ENCODE measurements at regions not wholly inside any gene's neighbourhood (a gene's known extent, or its start where the extent isn't known, plus 50 kb on each side); places are given as distances from the start of the nearest gene placed in this dataset.

GRCh38 chr1:34320053-34320669 lies 143.5 kb downstream of the C1orf94 start:
- H2AFZ ChIP-seq (ENCODE audit: insufficient read depth, low read depth, low read length, poor library complexity, severe bottlenecking): no peak overlapping the region
- ATAC-seq (ENCODE audit: low read depth) (no peak), DNase-seq (no peak)
- ChIA-PET CTCF (no interaction called here), POLR2A (no interaction called here)
- Mint-ChIP-seq H3K27me3 (peaks cover 5% of the 10 kb centered on the region), H3K9me3 (ENCODE audit: insufficient read depth) (no peaks in the 10 kb centered on the region), H3K4me3 (no peak overlapping the region), H3K4me1 (no peaks in the 10 kb centered on the region), H3K27ac (no peak overlapping the region)
- no peaks in the 10 kb centered on the region for H3K36me3 ChIP-seq (replicated peaks in 1 of 2; ENCODE audit: control extremely low read depth in 1 of 2, control insufficient read depth in 1 of 2, extremely low read depth in 1 of 2, insufficient read depth in 2 of 2, low read length in 1 of 2)
- no peak overlapping the region for H3K4me2 ChIP-seq (replicated peaks; ENCODE audit: low read depth, low read length, poor library complexity, severe bottlenecking)
- H3K9ac ChIP-seq (ENCODE audit: low read length): no peak overlapping the region
- no peaks in the 10 kb centered on the region for H3K4me1 ChIP-seq (ENCODE audit: control insufficient read depth in 2 of 2, insufficient read depth in 2 of 2, low read length in 2 of 2)
- intact Hi-C loops (cut with micrococcal nuclease): no loop called here
- no peak overlapping the region for H3K4me3 ChIP-seq (ENCODE audit: control extremely low read depth in 1 of 5, extremely low read depth in 1 of 5, insufficient read depth in 1 of 5, low read depth in 2 of 5, low read length in 4 of 5)
- TF ChIP-seq EZH2 (IDR thresholded peaks at IDR 0.05; ENCODE audit: borderline replicate concordance, insufficient read depth, low read depth, low read length, poor library complexity, severe bottlenecking) (no peak), CTCF (IDR thresholded peaks at IDR 0.05) (no peak)
- WGBS (ENCODE audit: insufficient coverage): no CpG with 5 or more reads among the region's 1 CpG
- H3K79me2 ChIP-seq (ENCODE audit: control insufficient read depth, insufficient read depth, low read length): no peaks in the 10 kb centered on the region
- H3K27ac ChIP-seq (ENCODE audit: low read length in 2 of 2): no peak overlapping the region
- peaks cover 0 to 11% (median 5%) of the 10 kb centered on the region in 3 donors for H3K9me3 ChIP-seq (ENCODE audit: control extremely low read depth in 1 of 3, control insufficient read depth in 2 of 3, insufficient read depth in 1 of 3, low read length in 2 of 3)
- no peaks in the 10 kb centered on the region for H3K27me3 ChIP-seq (replicated peaks in 1 of 4; ENCODE audit: control extremely low read depth in 1 of 4, control insufficient read depth in 3 of 4, insufficient read depth in 4 of 4, low read length in 3 of 4)
- no peaks in the 10 kb centered on the region for H4K20me1 ChIP-seq (ENCODE audit: control insufficient read depth, insufficient read depth, low read length, poor library complexity, severe bottlenecking)

GRCh38 chr1:34322969-34323368 lies 146.3 kb downstream of the C1orf94 start:
- DNase-seq (no peak), ATAC-seq (ENCODE audit: low read depth) (no peak)
- Mint-ChIP-seq H3K9me3 (ENCODE audit: insufficient read depth) (no peaks in the 10 kb centered on the region), H3K4me1 (no peaks in the 10 kb centered on the region), H3K27me3 (peaks cover 11% of the 10 kb centered on the region), H3K27ac (no peak overlapping the region), H3K4me3 (no peak overlapping the region)
- no peaks in the 10 kb centered on the region for H4K20me1 ChIP-seq (ENCODE audit: control insufficient read depth, insufficient read depth, low read length, poor library complexity, severe bottlenecking)
- peaks cover 0 to 3% (median 0%) of the 10 kb centered on the region in 3 donors for H3K9me3 ChIP-seq (ENCODE audit: control extremely low read depth in 1 of 3, control insufficient read depth in 2 of 3, insufficient read depth in 1 of 3, low read length in 2 of 3)
- no peak overlapping the region for H3K27ac ChIP-seq (ENCODE audit: low read length in 2 of 2)
- ChIA-PET CTCF (no interaction called here), POLR2A (no interaction called here)
- intact Hi-C loops (cut with micrococcal nuclease): no loop called here
- H3K9ac ChIP-seq (ENCODE audit: low read length): no peak overlapping the region
- WGBS (ENCODE audit: insufficient coverage): 85% methylated on average over 3 of the region's 3 CpGs
- no peaks in the 10 kb centered on the region for H3K4me1 ChIP-seq (ENCODE audit: control insufficient read depth in 2 of 2, insufficient read depth in 2 of 2, low read length in 2 of 2)
- H3K4me3 ChIP-seq (ENCODE audit: control extremely low read depth in 1 of 5, extremely low read depth in 1 of 5, insufficient read depth in 1 of 5, low read depth in 2 of 5, low read length in 4 of 5): no peak overlapping the region
- no peaks in the 10 kb centered on the region for H3K36me3 ChIP-seq (replicated peaks in 1 of 2; ENCODE audit: control extremely low read depth in 1 of 2, control insufficient read depth in 1 of 2, extremely low read depth in 1 of 2, insufficient read depth in 2 of 2, low read length in 1 of 2)
- H2AFZ ChIP-seq (ENCODE audit: insufficient read depth, low read depth, low read length, poor library complexity, severe bottlenecking): no peak overlapping the region
- no peaks in the 10 kb centered on the region for H3K79me2 ChIP-seq (ENCODE audit: control insufficient read depth, insufficient read depth, low read length)
- H3K4me2 ChIP-seq (replicated peaks; ENCODE audit: low read depth, low read length, poor library complexity, severe bottlenecking): no peak overlapping the region
- H3K27me3 ChIP-seq (replicated peaks in 1 of 4; ENCODE audit: control extremely low read depth in 1 of 4, control insufficient read depth in 3 of 4, insufficient read depth in 4 of 4, low read length in 3 of 4): no peaks in the 10 kb centered on the region
- no peak for TF ChIP-seq EZH2 (IDR thresholded peaks at IDR 0.05; ENCODE audit: borderline replicate concordance, insufficient read depth, low read depth, low read length, poor library complexity, severe bottlenecking)
- TF ChIP-seq CTCF (IDR thresholded peaks at IDR 0.05): no peak

Data from B cell (primary cell).